Neural crest cell (in vitro differentiated cells): ENCODE measurements at regions not wholly inside any gene's neighbourhood (a gene's known extent, or its start where the extent isn't known, plus 50 kb on each side); places are given as distances from the start of the nearest gene placed in this dataset.

Source experiments
- DNase-seq: peaks from one replicate; pipeline ENCODE4 v3.0.0; 2021; ENCODE audit warnings: low read depth, mixed read lengths, low spot score
- H3K27ac Mint-ChIP-seq: one replicate; pipeline ENCODE4 v1.8.0; 2021; ENCODE audit warnings: mild to moderate bottlenecking, mixed read lengths; ENCODE audit not compliant: unreplicated experiment
- H3K27me3 Mint-ChIP-seq: 2 replicates; pipeline ENCODE4 v1.8.0; 2021; ENCODE audit warnings: low read depth, mild to moderate bottlenecking, mixed read lengths
- H3K36me3 Mint-ChIP-seq: 2 replicates; pipeline ENCODE4 v1.8.0; 2021; ENCODE audit warnings: low read depth, mild to moderate bottlenecking, mixed read lengths
- H3K4me1 Mint-ChIP-seq: 2 replicates; pipeline ENCODE4 v1.8.0; 2021; ENCODE audit warnings: mixed read lengths
- H3K4me3 Mint-ChIP-seq: one replicate; pipeline ENCODE4 v1.8.0; 2021; ENCODE audit warnings: mild to moderate bottlenecking, mixed read lengths
- H3K9me3 Mint-ChIP-seq: 2 replicates; pipeline ENCODE4 v1.8.0; 2021; ENCODE audit warnings: mixed read lengths
- CTCF ChIP-seq: fragments of 200-600 bp; sonication (generic); conservative IDR thresholded peaks from 2 replicates; pipeline ENCODE4 v1.5.0; 2021; ENCODE audit warnings: antibody characterized with exemption, mild to moderate bottlenecking

- no peaks in the 10 kb centered on the region for H3K4me1 Mint-ChIP-seq
- H3K36me3 Mint-ChIP-seq, result no peaks in the 10 kb centered on the region
- H3K9me3 Mint-ChIP-seq, result peaks cover under 1% of the 10 kb centered on the region
- H3K27me3 Mint-ChIP-seq, result no peaks in the 10 kb centered on the region
- no peak overlapping the region for H3K27ac Mint-ChIP-seq
- no peak overlapping the region for H3K4me3 Mint-ChIP-seq
- no peak for DNase-seq
- TF ChIP-seq CTCF, result no peak
Observed at GRCh38 chr13:53422415-53422814, 393.8 kb downstream of the OLFM4 start.

GRCh38 chr13:53436396-53436795 is 407.8 kb downstream of the OLFM4 start:
- no peaks in the 10 kb centered on the region for H3K4me1 Mint-ChIP-seq
- no peak overlapping the region for H3K4me3 Mint-ChIP-seq
- no peak overlapping the region for H3K27ac Mint-ChIP-seq
- peaks cover 1% of the 10 kb centered on the region for H3K9me3 Mint-ChIP-seq
- no peak for TF ChIP-seq CTCF
- H3K27me3 Mint-ChIP-seq, result no peaks in the 10 kb centered on the region
- no peaks in the 10 kb centered on the region for H3K36me3 Mint-ChIP-seq
- DNase-seq, result no peak

DNA sequence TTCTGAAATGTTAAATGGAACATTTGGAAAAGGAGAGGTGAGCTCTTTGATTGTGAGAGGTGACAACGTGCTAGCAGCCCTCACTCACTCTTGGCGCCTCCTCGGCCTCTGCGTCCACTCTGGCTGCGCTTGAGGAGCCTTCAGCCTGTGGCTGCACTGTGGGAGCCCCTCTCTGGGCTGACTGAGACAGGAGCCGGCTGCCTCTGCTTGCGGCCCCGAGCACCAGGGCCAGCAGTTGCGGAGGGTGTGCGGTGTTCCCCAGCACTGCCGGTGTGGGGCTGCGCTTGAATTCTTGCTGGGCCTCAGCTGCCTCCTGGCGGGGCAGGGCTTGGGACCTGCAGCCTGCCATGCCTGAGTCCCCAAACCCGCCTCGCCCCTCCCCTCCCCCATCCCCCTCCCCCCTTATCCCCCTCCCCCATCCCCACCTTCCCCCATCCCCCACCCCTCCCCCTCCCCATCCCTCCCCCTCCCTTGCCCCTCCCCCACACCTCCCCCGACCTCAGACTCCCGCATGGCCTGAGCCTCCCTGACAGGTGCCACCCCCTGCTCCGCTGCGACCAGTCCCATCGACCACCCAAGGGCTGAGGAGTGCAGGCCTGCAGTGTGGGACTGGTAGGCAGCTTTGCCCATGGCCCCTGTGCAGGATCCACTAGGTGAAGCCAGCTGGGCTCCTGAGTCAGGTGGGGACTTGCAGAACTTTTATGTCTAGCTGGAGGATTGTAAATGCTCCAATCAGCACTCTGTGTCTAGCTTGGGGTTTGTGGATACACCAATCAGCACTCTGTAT is 411.0 kb downstream of the OLFM4 start:
- Mint-ChIP-seq H3K4me3 (no peak overlapping the region), H3K27me3 (no peaks in the 10 kb centered on the region), H3K4me1 (no peaks in the 10 kb centered on the region), H3K9me3 (peaks cover 3% of the 10 kb centered on the region), H3K27ac (no peak overlapping the region), H3K36me3 (no peaks in the 10 kb centered on the region)
- no peak for TF ChIP-seq CTCF
- DNase-seq, result no peak

DNA sequence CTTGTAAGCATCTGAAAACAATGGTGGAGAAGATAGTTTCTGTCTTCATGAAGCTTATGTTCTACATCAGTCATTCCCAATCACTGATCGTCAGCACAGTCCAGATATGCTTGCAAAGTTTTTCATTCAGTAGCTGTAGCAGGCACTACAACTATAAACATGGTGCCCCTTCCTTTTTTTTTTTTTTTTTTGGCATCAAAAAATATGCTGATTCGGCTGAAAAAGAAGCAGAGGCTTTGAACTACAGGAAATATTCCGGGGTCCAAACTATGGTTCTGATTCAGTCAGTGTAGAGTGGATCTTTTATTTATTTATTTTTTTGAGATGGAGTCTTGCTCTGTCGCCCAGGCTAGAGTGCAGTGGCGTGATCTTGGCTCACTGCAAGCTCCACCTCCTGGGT is 414.4 kb downstream of the OLFM4 start:
- no peak for DNase-seq
- H3K27me3 Mint-ChIP-seq, result no peaks in the 10 kb centered on the region
- TF ChIP-seq CTCF, result no peak
- H3K36me3 Mint-ChIP-seq, result no peaks in the 10 kb centered on the region
- peaks cover 3% of the 10 kb centered on the region for H3K9me3 Mint-ChIP-seq
- H3K4me1 Mint-ChIP-seq, result no peaks in the 10 kb centered on the region
- no peak overlapping the region for H3K27ac Mint-ChIP-seq
- H3K4me3 Mint-ChIP-seq, result no peak overlapping the region

DNA sequence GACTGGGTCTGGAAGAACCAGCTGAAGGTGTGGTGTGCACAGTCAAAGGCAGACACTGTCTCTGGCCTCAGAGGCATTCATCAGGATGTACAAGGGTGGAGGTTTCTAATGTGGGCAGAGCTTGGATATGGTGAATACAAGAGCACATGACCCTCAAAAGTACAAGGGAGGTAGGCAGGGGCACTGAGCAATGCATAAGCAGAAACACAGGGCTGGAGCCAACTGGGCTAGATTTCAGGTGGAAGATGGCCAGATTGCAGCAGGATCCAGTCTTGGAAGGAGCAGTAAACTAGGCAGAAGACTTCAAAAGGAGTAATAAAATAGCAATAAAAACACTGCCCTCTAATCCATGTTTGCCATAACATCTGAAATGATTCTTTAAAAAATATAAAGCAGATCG is 417.1 kb downstream of the OLFM4 start:
- H3K27me3 Mint-ChIP-seq, result no peaks in the 10 kb centered on the region
- DNase-seq, result no peak
- no peak for TF ChIP-seq CTCF
- no peak overlapping the region for H3K27ac Mint-ChIP-seq
- H3K4me1 Mint-ChIP-seq, result no peaks in the 10 kb centered on the region
- peaks cover 15% of the 10 kb centered on the region for H3K9me3 Mint-ChIP-seq
- peaks cover 6% of the 10 kb centered on the region for H3K36me3 Mint-ChIP-seq
- H3K4me3 Mint-ChIP-seq, result no peak overlapping the region
